IMR-90 (cell line): ENCODE measurements at regions not wholly inside any gene's neighbourhood (a gene's known extent, or its start where the extent isn't known, plus 50 kb on each side); places are given as distances from the start of the nearest gene placed in this dataset.

ENCODE experiments used
- ATAC-seq: fragments of 200-7000 bp; cut with Tn5 transposase; 2 replicates; pipeline ENCODE4 v1.9.1; 2020; ENCODE audit warnings: low read depth, mild to moderate bottlenecking, moderate library complexity
- BruUV-seq: library from RNA; stranded (reverse); fragments of 400-500 nt; replicated peaks from 2 replicates; lab custom pipeline; 2021; lab: Mats Ljungman, UMichigan
- CTCF ChIA-PET: fragments of 300-600 bp; formaldehyde crosslinking; extraction: SDS; loops from one replicate; lab custom pipeline; 2021; ENCODE audit warnings: antibody characterized with exemption; lab: Yijun Ruan, JAX
- POLR2A ChIA-PET: fragments of 300-600 bp; sonication (Branson Sonifier 250); formaldehyde crosslinking; loops from one replicate; lab custom pipeline; 2022; ENCODE audit warnings: antibody characterized with exemption; ENCODE audit not compliant: unreplicated experiment; lab: Charles Lee
- DNase-seq: peaks from one replicate; pipeline ENCODE4 v3.0.0; 2013
- H2AFZ ChIP-seq: replicated peaks from 2 replicates; pipeline ENCODE3; 2013; ENCODE audit warnings: low read length, mild to moderate bottlenecking; ENCODE audit not compliant: poor library complexity
- H2AK5ac ChIP-seq: 2 replicates; pipeline ENCODE4 v1.6.1; 2013; ENCODE audit warnings: low read depth, low read length, inconsistent platforms
- H2AK9ac ChIP-seq: replicated peaks from 2 replicates; pipeline ENCODE3; 2013; ENCODE audit warnings: mild to moderate bottlenecking, low read depth, low read length, moderate library complexity; ENCODE audit not compliant: poor library complexity
- H2BK120ac ChIP-seq: 2 replicates; pipeline ENCODE4 v1.6.1; 2013; ENCODE audit warnings: low read depth, low read length, inconsistent platforms
- H2BK15ac ChIP-seq: 3 replicates; pipeline ENCODE4 v1.6.1; 2013; ENCODE audit warnings: low read depth, low read length, inconsistent platforms
- H2BK20ac ChIP-seq: 2 replicates; pipeline ENCODE4 v1.6.1; 2013; ENCODE audit warnings: low read depth, mild to moderate bottlenecking, inconsistent platforms, low read length, moderate library complexity
- H2BK5ac ChIP-seq: 2 replicates; pipeline ENCODE4 v1.6.1; 2013; ENCODE audit warnings: mild to moderate bottlenecking, low read depth, low read length, inconsistent platforms; ENCODE audit not compliant: poor library complexity, severe bottlenecking
- H3K14ac ChIP-seq: replicated peaks from 2 replicates; pipeline ENCODE4 v1.6.1; 2013; ENCODE audit warnings: low read depth, low read length, inconsistent platforms
- H3K18ac ChIP-seq: 2 replicates; pipeline ENCODE4 v1.6.1; 2013; ENCODE audit warnings: low read depth, low read length, control low read depth
- H3K23ac ChIP-seq: 2 replicates; pipeline ENCODE4 v1.6.1; 2013; ENCODE audit warnings: low read depth, low read length, inconsistent platforms
- H3K27ac ChIP-seq: 2 replicates; pipeline ENCODE4 v1.5.1; 2013; ENCODE audit warnings: mild to moderate bottlenecking, control low read depth, low read length; ENCODE audit not compliant: insufficient read depth
- H3K27me3 ChIP-seq: 2 replicates; pipeline ENCODE4 v1.6.1; 2013; ENCODE audit warnings: low read length; ENCODE audit not compliant: control insufficient read depth, insufficient read depth
- H3K36me3 ChIP-seq: 2 replicates; pipeline ENCODE4 v1.6.1; 2013; ENCODE audit warnings: low read length, mixed read lengths; ENCODE audit not compliant: control insufficient read depth, insufficient read depth
- H3K4ac ChIP-seq: 2 replicates; pipeline ENCODE4 v1.6.1; 2013; ENCODE audit warnings: low read depth, low read length, inconsistent platforms
- H3K4me1 ChIP-seq: 2 replicates; pipeline ENCODE4 v1.6.1; 2013; ENCODE audit warnings: low read length, mixed read lengths; ENCODE audit not compliant: control insufficient read depth, insufficient read depth
- H3K4me2 ChIP-seq: 2 replicates; pipeline ENCODE4 v1.6.1; 2013; ENCODE audit warnings: low read depth, mild to moderate bottlenecking, control low read depth, low read length, moderate library complexity
- H3K4me3 ChIP-seq: 2 replicates; pipeline ENCODE4 v1.5.1; 2013; ENCODE audit warnings: low read depth, mild to moderate bottlenecking, control low read depth, low read length, moderate library complexity; ENCODE audit not compliant: insufficient read depth
- H3K56ac ChIP-seq: 2 replicates; pipeline ENCODE4 v1.6.1; 2013; ENCODE audit warnings: low read length, inconsistent platforms; ENCODE audit not compliant: insufficient read depth; ENCODE audit errors: extremely low read depth
- H3K79me1 ChIP-seq, 2 experiments: 2 replicates each; pipeline ENCODE4 v1.6.1; 2013; ENCODE audit warnings: low read length in 2 of 2, inconsistent platforms in 1 of 2, low read depth in 1 of 2
- H3K9ac ChIP-seq: 2 replicates; pipeline ENCODE4 v1.6.1; 2013; ENCODE audit warnings: low read depth, low read length, control low read depth
- H3K9me1 ChIP-seq: 2 replicates; pipeline ENCODE4 v1.6.1; 2013; ENCODE audit warnings: low read length, inconsistent platforms; ENCODE audit not compliant: insufficient read depth
- H3K9me3 ChIP-seq: 2 replicates; pipeline ENCODE4 v1.6.1; 2013; ENCODE audit warnings: low read length; ENCODE audit not compliant: control insufficient read depth, insufficient read depth
- H4K20me1 ChIP-seq: 2 replicates; pipeline ENCODE4 v1.6.1; 2013; ENCODE audit warnings: low read length, inconsistent platforms; ENCODE audit not compliant: insufficient read depth
- H4K5ac ChIP-seq: 2 replicates; pipeline ENCODE4 v1.6.1; 2013; ENCODE audit warnings: mild to moderate bottlenecking, low read depth, low read length, control low read depth
- H4K8ac ChIP-seq, 2 experiments: 2 replicates each; pipeline ENCODE4 v1.6.1; 2013; ENCODE audit warnings: low read depth in 2 of 2, low read length in 2 of 2, control low read depth in 1 of 2, inconsistent platforms in 1 of 2
- H4K91ac ChIP-seq: 2 replicates; pipeline ENCODE4 v1.6.1; 2013; ENCODE audit warnings: low read depth, low read length, inconsistent platforms; ENCODE audit not compliant: insufficient read depth
- BHLHE40 ChIP-seq: fragments of 150-350 bp; IDR thresholded peaks from 2 replicates; pipeline ENCODE4 v1.6.1; 2016; ENCODE audit warnings: mild to moderate bottlenecking, low read depth, low read length
- CEBPB ChIP-seq: IDR thresholded peaks from 2 replicates; pipeline ENCODE4 v1.6.1; 2012; ENCODE audit warnings: low read depth, low read length, improper control_type of control experiment
- CHD1 ChIP-seq: IDR thresholded peaks from 2 replicates; pipeline ENCODE4 v1.6.1; 2012; ENCODE audit warnings: low read depth, low read length, improper control_type of control experiment
- FOS ChIP-seq: fragments of 150-350 bp; IDR thresholded peaks from 2 replicates; pipeline ENCODE4 v1.6.1; 2016; ENCODE audit warnings: low read depth, low read length
- MAFK ChIP-seq: IDR thresholded peaks from 2 replicates; pipeline ENCODE4 v1.6.1; 2012; ENCODE audit warnings: low read depth, low read length, improper control_type of control experiment
- MAZ ChIP-seq: IDR thresholded peaks from 2 replicates; pipeline ENCODE4 v1.6.1; 2012; ENCODE audit warnings: low read depth, mild to moderate bottlenecking, low read length, improper control_type of control experiment, moderate library complexity, borderline replicate concordance
- MXI1 ChIP-seq: IDR thresholded peaks from 2 replicates; pipeline ENCODE4 v1.6.1; 2012; ENCODE audit warnings: low read depth, mild to moderate bottlenecking, low read length, moderate library complexity, borderline replicate concordance
- NFE2L2 ChIP-seq: fragments of 150-350 bp; IDR thresholded peaks from 2 replicates; pipeline ENCODE4 v1.6.1; 2016; ENCODE audit warnings: low read depth, mild to moderate bottlenecking, low read length
- POLR2A ChIP-seq: IDR thresholded peaks from 2 replicates; pipeline ENCODE4 v1.6.1; 2012; ENCODE audit warnings: mild to moderate bottlenecking, low read depth, low read length
- RAD21 ChIP-seq: IDR thresholded peaks from 2 replicates; pipeline ENCODE4 v1.6.1; 2012; ENCODE audit warnings: low read length, improper control_type of control experiment
- RCOR1 ChIP-seq: IDR thresholded peaks from 2 replicates; pipeline ENCODE4 v1.6.1; 2012; ENCODE audit warnings: mild to moderate bottlenecking, low read length, improper control_type of control experiment; ENCODE audit not compliant: insufficient replicate concordance
- RFX5 ChIP-seq: IDR thresholded peaks from 2 replicates; pipeline ENCODE4 v1.8.0; 2012; ENCODE audit warnings: low read depth, mild to moderate bottlenecking, low read length, moderate library complexity
- WGBS, 2 experiments: methylation state at CpG; one replicate each; pipeline versions ENCODE4 v1.1.5 to v1.1.7; 2013; ENCODE audit warnings: missing lambda C conversion rate in 2 of 2; ENCODE audit not compliant: insufficient read length in 1 of 2; ENCODE audit errors: extremely low coverage in 2 of 2; 5-methylcytosine and 5-hydroxymethylcytosine counted together
- dilution Hi-C: fragments of 300-500 bp; cut with HindIII; formaldehyde crosslinking; loops from one replicate; pipeline ENCODE4 v1.14.3; 2018; ENCODE audit warnings: low sequenced_read_pairs; ENCODE audit not compliant: unreplicated experiment
- in situ Hi-C: fragments of 300-500 bp; cut with MboI; formaldehyde crosslinking; loops from 3 replicates; pipeline ENCODE4 v1.14.3; 2019; ENCODE audit warnings: low sequenced_read_pairs, inconsistent platforms, mixed read lengths
- intact Hi-C: fragments of 100-400 bp; cut with micrococcal nuclease; formaldehyde crosslinking; loops from 2 replicates; pipeline ENCODE4 v1.10.0; 2022
- TF ChIP-seq, protein P1 (sequence below): fragments of 150-350 bp; IDR thresholded peaks from 2 replicates; pipeline ENCODE4 v1.6.1; 2016; ENCODE audit warnings: low read depth, mild to moderate bottlenecking, low read length, moderate library complexity, borderline replicate concordance
- TF ChIP-seq, protein P2 (sequence below): fragments of 150-350 bp; IDR thresholded peaks from 2 replicates; pipeline ENCODE4 v1.6.1; 2017; ENCODE audit warnings: mild to moderate bottlenecking, antibody characterized with exemption, low read length, low read depth
- TF ChIP-seq, protein P3 (sequence below): conservative IDR thresholded peaks from 2 replicates; pipeline ENCODE4 v1.5.1; 2012; ENCODE audit warnings: mild to moderate bottlenecking, low read depth, low read length, improper control_type of control experiment

DNA sequence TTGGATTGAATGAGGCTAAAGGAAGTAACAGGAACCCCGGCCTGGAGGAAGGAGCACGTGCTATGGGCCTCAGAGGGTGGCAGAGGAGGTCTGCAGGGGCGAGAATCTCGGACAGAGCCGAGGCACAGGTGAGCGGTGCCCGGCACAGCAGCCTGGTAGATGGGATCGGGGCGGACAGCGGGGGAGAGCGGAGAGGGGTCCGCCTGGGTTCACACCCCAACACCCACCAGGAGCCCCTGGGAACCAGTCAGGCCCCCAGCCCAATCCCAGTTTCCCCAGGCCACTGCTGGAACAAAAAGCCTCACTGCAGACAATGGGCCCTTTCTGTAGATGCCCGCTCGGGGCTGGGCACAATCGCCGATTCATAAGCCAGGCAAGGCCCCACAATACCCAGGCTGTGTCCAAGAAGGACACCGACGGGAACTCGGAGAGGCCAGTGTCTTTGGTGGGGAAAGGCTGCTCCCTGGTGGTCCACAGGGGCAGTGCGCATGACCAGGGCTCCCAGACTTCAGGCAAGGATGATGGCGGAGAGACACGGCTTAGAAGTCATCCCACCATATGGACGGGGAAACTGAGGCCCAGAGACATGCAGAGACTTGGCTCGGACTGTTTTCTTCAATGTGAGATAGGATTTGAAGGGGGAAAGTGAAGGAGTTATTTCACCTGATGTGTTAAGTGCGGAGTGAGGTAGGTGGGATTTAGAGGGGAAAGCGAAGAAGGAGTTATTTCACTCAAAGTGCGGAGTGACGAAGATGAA lies 106.9 kb upstream of the GPR26 start:
- no peak overlapping the region for H2BK20ac ChIP-seq
- H3K4me2 ChIP-seq = no peak overlapping the region
- H3K9me1 ChIP-seq = no peaks in the 10 kb centered on the region
- POLR2A ChIA-PET = no interaction called here
- no peak overlapping the region for H3K56ac ChIP-seq
- peak overlapping the region; percentile 81 for H2AFZ ChIP-seq
- H2AK9ac ChIP-seq = no peak overlapping the region
- H2BK15ac ChIP-seq = no peak overlapping the region
- no peak overlapping the region for H4K8ac ChIP-seq
- no peak overlapping the region for H4K5ac ChIP-seq
- no peak overlapping the region for H2BK120ac ChIP-seq
- H3K27ac ChIP-seq = no peak overlapping the region
- H2AK5ac ChIP-seq = no peak overlapping the region
- peak; percentile 98 for ATAC-seq
- no peak overlapping the region for H3K23ac ChIP-seq
- no peak overlapping the region for H3K4me3 ChIP-seq
- no peaks in the 10 kb centered on the region for H3K4me1 ChIP-seq
- H3K79me1 ChIP-seq = no peaks in the 10 kb centered on the region
- peak; percentile 31 for DNase-seq
- intact Hi-C loops (loop anchor here (1.0 kb wide), 2 partner anchors 426 to 516 kb away; no protein-coding TSS in a partner anchor), dilution Hi-C loops (no loop called here), in situ Hi-C loops (loop anchor here (10.0 to 25.0 kb wide), 2 partner anchors 514 to 897 kb away; a partner anchor contains a TSS)
- H3K36me3 ChIP-seq = no peaks in the 10 kb centered on the region
- no peak overlapping the region for H3K14ac ChIP-seq
- no peaks in the 10 kb centered on the region for H3K9me3 ChIP-seq
- no TSS peak for BruUV-seq
- no peak overlapping the region for H4K91ac ChIP-seq
- no peak overlapping the region for H2BK5ac ChIP-seq
- CTCF ChIA-PET = interaction anchor here (1.5 kb wide), 1 partner anchor 513 kb away, joined by 4 read pairs; no protein-coding TSS in a partner anchor
- no peak overlapping the region for H3K4ac ChIP-seq
- H3K9ac ChIP-seq = no peak overlapping the region
- H3K18ac ChIP-seq = no peak overlapping the region
- 10 to 100% methylated on average over 2 to 4 of the region's 28 CpGs for WGBS, 2 experiments
- H4K20me1 ChIP-seq = no peaks in the 10 kb centered on the region
- no peaks in the 10 kb centered on the region for H3K27me3 ChIP-seq
- TF ChIP-seq MAFK (no peak), RAD21 (peak; percentile 94), POLR2A (no peak; the same call in 1 of the 2 replicates), MAZ (no peak), RCOR1 (no peak), NFE2L2 (no peak), BHLHE40 (no peak), FOS (no peak), RFX5 (no peak), CHD1 (no peak), CEBPB (no peak), MXI1 (no peak)
- TF ChIP-seq, protein P1, sequence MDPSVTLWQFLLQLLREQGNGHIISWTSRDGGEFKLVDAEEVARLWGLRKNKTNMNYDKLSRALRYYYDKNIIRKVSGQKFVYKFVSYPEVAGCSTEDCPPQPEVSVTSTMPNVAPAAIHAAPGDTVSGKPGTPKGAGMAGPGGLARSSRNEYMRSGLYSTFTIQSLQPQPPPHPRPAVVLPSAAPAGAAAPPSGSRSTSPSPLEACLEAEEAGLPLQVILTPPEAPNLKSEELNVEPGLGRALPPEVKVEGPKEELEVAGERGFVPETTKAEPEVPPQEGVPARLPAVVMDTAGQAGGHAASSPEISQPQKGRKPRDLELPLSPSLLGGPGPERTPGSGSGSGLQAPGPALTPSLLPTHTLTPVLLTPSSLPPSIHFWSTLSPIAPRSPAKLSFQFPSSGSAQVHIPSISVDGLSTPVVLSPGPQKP = no peak
- TF ChIP-seq, protein P2, sequence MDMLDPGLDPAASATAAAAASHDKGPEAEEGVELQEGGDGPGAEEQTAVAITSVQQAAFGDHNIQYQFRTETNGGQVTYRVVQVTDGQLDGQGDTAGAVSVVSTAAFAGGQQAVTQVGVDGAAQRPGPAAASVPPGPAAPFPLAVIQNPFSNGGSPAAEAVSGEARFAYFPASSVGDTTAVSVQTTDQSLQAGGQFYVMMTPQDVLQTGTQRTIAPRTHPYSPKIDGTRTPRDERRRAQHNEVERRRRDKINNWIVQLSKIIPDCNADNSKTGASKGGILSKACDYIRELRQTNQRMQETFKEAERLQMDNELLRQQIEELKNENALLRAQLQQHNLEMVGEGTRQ = no peak
- TF ChIP-seq, protein P3, sequence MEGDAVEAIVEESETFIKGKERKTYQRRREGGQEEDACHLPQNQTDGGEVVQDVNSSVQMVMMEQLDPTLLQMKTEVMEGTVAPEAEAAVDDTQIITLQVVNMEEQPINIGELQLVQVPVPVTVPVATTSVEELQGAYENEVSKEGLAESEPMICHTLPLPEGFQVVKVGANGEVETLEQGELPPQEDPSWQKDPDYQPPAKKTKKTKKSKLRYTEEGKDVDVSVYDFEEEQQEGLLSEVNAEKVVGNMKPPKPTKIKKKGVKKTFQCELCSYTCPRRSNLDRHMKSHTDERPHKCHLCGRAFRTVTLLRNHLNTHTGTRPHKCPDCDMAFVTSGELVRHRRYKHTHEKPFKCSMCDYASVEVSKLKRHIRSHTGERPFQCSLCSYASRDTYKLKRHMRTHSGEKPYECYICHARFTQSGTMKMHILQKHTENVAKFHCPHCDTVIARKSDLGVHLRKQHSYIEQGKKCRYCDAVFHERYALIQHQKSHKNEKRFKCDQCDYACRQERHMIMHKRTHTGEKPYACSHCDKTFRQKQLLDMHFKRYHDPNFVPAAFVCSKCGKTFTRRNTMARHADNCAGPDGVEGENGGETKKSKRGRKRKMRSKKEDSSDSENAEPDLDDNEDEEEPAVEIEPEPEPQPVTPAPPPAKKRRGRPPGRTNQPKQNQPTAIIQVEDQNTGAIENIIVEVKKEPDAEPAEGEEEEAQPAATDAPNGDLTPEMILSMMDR = peak; percentile 94
